Testis (tissue), 2 donors: ENCODE measurements at regions not wholly inside any gene's neighbourhood (a gene's known extent, or its start where the extent isn't known, plus 50 kb on each side); places are given as distances from the start of the nearest gene placed in this dataset.

Source experiments
- DNase-seq: peaks from one replicate; pipeline ENCODE4 v3.0.0-alpha.2; 2019
- H3K27ac ChIP-seq, 2 donors: fragments of 200-600 bp; sonication (generic); one replicate each; pipeline ENCODE4 v1.5.1; 2019
- H3K27me3 ChIP-seq: fragments of 200-600 bp; sonication (generic); one replicate; pipeline ENCODE4 v1.5.1; 2019
- H3K36me3 ChIP-seq: fragments of 200-600 bp; sonication (generic); one replicate; pipeline ENCODE4 v1.5.1; 2017; ENCODE audit warnings: low read depth; ENCODE audit errors: missing control alignments
- H3K4me1 ChIP-seq: fragments of 200-600 bp; sonication (generic); one replicate; pipeline ENCODE4 v1.5.1; 2019
- H3K4me3 ChIP-seq, 2 donors: fragments of 200-600 bp; sonication (generic); one replicate each; pipeline ENCODE4 v1.5.1; 2017 to 2019
- H3K9me3 ChIP-seq: fragments of 200-600 bp; sonication (generic); one replicate; pipeline ENCODE4 v1.5.1; 2017
- POLR2A ChIP-seq: fragments of 450-650 bp; IDR thresholded peaks from one replicate; pipeline ENCODE4 v1.6.1; 2017; ENCODE audit warnings: antibody characterized with exemption, mild to moderate bottlenecking, moderate library complexity
- WGBS, 2 donors: methylation state at CpG; one replicate each; pipeline ENCODE4 v1.1.5; 2018; 5-methylcytosine and 5-hydroxymethylcytosine counted together
- intact Hi-C: fragments of 100-400 bp; cut with DNase I; formaldehyde crosslinking; loops from one replicate; pipeline ENCODE4 v1.15.1; 2023; ENCODE audit warnings: low total_unique reads
- TF ChIP-seq, protein P1 (sequence below), 3 experiments: fragments of 450-650 bp in 2 of 3; fragments of 200-600 bp in 1 of 3; sonication (generic) in 1 of 3; IDR thresholded peaks; one replicate each; pipeline ENCODE4 v1.5.1; 2016 to 2019; ENCODE audit warnings: antibody characterized with exemption in 3 of 3, mild to moderate bottlenecking in 2 of 3, moderate library complexity in 1 of 3

GRCh38 chr2:57396355-57397098 lies 650.1 kb upstream of the VRK2 start:
- Histone ChIP-seq H3K4me1 (no peaks in the 10 kb centered on the region), H3K27ac (no peak overlapping the region), H3K36me3 (no peaks in the 10 kb centered on the region), H3K27me3 (no peaks in the 10 kb centered on the region), H3K4me3 (no peak overlapping the region), H3K9me3 (no peaks in the 10 kb centered on the region)
- 71 to 82% methylated on average over 6 to 9 of the region's 9 CpGs for WGBS, 2 donors
- intact Hi-C loops = no loop called here
- DNase-seq = no peak
- no peak for TF ChIP-seq POLR2A
- TF ChIP-seq, protein P1, sequence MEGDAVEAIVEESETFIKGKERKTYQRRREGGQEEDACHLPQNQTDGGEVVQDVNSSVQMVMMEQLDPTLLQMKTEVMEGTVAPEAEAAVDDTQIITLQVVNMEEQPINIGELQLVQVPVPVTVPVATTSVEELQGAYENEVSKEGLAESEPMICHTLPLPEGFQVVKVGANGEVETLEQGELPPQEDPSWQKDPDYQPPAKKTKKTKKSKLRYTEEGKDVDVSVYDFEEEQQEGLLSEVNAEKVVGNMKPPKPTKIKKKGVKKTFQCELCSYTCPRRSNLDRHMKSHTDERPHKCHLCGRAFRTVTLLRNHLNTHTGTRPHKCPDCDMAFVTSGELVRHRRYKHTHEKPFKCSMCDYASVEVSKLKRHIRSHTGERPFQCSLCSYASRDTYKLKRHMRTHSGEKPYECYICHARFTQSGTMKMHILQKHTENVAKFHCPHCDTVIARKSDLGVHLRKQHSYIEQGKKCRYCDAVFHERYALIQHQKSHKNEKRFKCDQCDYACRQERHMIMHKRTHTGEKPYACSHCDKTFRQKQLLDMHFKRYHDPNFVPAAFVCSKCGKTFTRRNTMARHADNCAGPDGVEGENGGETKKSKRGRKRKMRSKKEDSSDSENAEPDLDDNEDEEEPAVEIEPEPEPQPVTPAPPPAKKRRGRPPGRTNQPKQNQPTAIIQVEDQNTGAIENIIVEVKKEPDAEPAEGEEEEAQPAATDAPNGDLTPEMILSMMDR (IDR thresholded peaks at IDR 0.05) = no peak

GRCh38 chr2:57397550-57398360 lies 648.9 kb upstream of the VRK2 start:
- Histone ChIP-seq H3K4me3 (no peak overlapping the region), H3K27ac (no peak overlapping the region), H3K36me3 (no peaks in the 10 kb centered on the region), H3K9me3 (no peaks in the 10 kb centered on the region), H3K27me3 (no peaks in the 10 kb centered on the region), H3K4me1 (no peaks in the 10 kb centered on the region)
- TF ChIP-seq POLR2A = no peak
- TF ChIP-seq, protein P1 (IDR thresholded peaks at IDR 0.05) = no peak
- no peak for DNase-seq
- WGBS, 2 donors = 88 to 94% methylated on average over 8 to 20 of the region's 20 CpGs
- intact Hi-C loops = no loop called here

DNA sequence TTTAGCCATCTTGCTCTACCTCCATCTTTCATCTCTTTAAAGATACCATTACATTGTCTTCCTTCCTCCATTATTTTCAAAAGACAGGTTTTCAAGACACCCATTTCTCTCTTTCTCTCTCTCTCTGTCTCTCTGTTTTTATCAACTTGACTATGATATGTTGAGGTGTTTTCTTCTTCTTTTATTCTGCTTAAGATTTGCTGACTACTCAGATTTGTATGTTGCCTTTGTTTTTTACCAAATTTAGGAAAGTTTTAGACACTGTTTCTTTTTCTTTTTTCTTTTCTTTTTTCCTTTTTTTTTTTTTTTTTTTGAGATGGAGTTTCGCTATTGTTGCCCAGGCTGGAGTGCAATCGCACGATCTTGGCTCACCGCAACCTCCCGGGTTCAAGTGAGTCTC lies 647.5 kb upstream of the VRK2 start:
- TF ChIP-seq POLR2A = no peak
- TF ChIP-seq, protein P1 (IDR thresholded peaks at IDR 0.05) = no peak
- no peaks in the 10 kb centered on the region for H3K36me3 ChIP-seq
- 96 to 97% methylated on average over 5 of the region's 5 CpGs for whole genome bisulfite sequencing, 2 donors
- H3K4me1 ChIP-seq = no peaks in the 10 kb centered on the region
- intact Hi-C loops = no loop called here
- H3K27ac ChIP-seq = no peak overlapping the region
- no peaks in the 10 kb centered on the region for H3K9me3 ChIP-seq
- H3K27me3 ChIP-seq = no peaks in the 10 kb centered on the region
- DNase-seq = no peak
- H3K4me3 ChIP-seq = no peak overlapping the region

DNA sequence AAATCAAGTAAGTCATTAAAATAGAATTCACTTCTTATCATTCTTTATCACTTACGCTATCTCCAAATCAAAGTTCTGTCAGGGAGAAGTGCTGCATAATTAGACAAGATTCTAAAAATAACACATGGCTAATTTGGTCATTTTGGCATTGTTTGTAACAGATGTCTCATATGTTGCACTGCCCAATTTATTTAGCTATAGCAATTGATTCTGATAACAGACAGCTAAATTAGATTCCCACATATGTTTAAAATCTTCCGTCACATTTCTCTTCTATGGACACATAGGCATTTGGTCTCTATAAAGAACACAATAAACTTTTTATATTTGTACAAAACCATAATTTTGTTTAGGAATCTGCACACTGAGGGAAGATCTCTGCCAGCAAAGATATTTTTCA lies 644.5 kb upstream of the VRK2 start:
- intact Hi-C loops = no loop called here
- Histone ChIP-seq H3K36me3 (no peaks in the 10 kb centered on the region), H3K27ac (no peak overlapping the region), H3K4me3 (no peak overlapping the region), H3K27me3 (no peaks in the 10 kb centered on the region), H3K4me1 (no peaks in the 10 kb centered on the region), H3K9me3 (no peaks in the 10 kb centered on the region)
- no peak for DNase-seq
- 58 to 77% methylated on average over 2 of the region's 2 CpGs for WGBS, 2 donors
- TF ChIP-seq POLR2A = no peak
- TF ChIP-seq, protein P1 (IDR thresholded peaks at IDR 0.05) = no peak
